Tibial nerve (tissue), 4 donors: ENCODE measurements at regions not wholly inside any gene's neighbourhood (a gene's known extent, or its start where the extent isn't known, plus 50 kb on each side); places are given as distances from the start of the nearest gene placed in this dataset.

Experiments used
- EP300 ChIP-seq, 2 donors: sonication (generic); formaldehyde crosslinking; IDR thresholded peaks; one replicate each; pipeline ENCODE4 v1.6.1; 2017; ENCODE audit warnings: antibody characterized with exemption in 2 of 2, mild to moderate bottlenecking in 1 of 2
- POLR2A ChIP-seq, 2 donors: fragments of 450-650 bp; IDR thresholded peaks; one replicate each; pipeline ENCODE4 v1.6.1; 2017; ENCODE audit warnings: antibody characterized with exemption in 2 of 2, mild to moderate bottlenecking in 2 of 2, moderate library complexity in 2 of 2
- TF ChIP-seq, protein P1 (sequence below), 5 experiments: fragments of 200-600 bp in 3 of 5; fragments of 450-650 bp in 2 of 5; sonication (generic) in 3 of 5; IDR thresholded peaks; one replicate each; pipeline ENCODE4 v1.5.1; 2016 to 2019; ENCODE audit warnings: antibody characterized with exemption in 5 of 5, mild to moderate bottlenecking in 3 of 5, moderate library complexity in 2 of 5

DNA sequence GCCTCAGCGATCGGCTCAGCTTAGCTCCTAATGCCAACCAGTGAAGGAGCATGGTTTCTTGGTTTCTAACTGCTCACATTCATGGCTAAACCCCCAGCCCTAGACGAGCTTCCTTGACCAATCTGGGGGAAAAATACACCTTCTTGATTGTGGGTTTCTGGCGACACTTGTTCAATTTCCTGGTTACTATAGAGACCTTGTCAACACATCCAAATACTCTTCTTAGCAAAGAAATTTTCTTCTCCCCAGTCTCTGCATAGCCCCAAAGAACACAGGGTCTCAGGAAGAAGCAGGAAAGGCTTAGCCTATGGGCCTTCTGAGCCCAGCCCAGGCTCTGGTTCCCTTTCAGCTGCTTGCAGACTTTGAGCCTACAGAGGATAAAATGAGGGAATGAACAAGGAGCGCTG is 88.5 kb upstream of the SYT13 start:
- TF ChIP-seq, protein P1, sequence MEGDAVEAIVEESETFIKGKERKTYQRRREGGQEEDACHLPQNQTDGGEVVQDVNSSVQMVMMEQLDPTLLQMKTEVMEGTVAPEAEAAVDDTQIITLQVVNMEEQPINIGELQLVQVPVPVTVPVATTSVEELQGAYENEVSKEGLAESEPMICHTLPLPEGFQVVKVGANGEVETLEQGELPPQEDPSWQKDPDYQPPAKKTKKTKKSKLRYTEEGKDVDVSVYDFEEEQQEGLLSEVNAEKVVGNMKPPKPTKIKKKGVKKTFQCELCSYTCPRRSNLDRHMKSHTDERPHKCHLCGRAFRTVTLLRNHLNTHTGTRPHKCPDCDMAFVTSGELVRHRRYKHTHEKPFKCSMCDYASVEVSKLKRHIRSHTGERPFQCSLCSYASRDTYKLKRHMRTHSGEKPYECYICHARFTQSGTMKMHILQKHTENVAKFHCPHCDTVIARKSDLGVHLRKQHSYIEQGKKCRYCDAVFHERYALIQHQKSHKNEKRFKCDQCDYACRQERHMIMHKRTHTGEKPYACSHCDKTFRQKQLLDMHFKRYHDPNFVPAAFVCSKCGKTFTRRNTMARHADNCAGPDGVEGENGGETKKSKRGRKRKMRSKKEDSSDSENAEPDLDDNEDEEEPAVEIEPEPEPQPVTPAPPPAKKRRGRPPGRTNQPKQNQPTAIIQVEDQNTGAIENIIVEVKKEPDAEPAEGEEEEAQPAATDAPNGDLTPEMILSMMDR (IDR thresholded peaks at IDR 0.05): no peak
- TF ChIP-seq POLR2A (IDR thresholded peaks at IDR 0.05) (no peak), EP300 (IDR thresholded peaks at IDR 0.05) (no peak)
